ENCODE measurements at regions not wholly inside any gene's neighbourhood (a gene's known extent, or its start where the extent isn't known, plus 50 kb on each side); places are given as distances from the start of the nearest gene placed in this dataset.
"Not testable (repeated sequence)": the region's sequence is repeated elsewhere in the genome, so short reads cannot be mapped to it uniquely, and the experiment has no call there.

DNA sequence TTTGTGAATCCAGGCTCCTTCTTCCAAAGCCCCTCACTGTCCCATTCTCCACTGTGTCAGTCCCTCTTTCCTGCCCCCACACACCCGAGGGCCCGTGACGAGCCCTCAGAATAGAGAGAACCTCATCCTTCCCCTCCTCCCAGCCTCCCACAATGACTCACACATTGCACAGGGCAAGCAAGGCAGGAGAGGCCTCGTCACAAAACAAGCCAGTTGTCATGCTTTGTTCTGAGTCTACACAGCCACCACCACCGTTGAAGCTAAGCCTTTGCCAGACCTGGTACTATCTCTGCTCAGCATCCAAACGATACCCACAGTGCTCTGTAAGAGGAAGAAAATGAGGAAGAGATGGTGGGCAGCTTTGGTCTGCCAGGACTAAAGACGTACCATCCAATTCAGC, 142.2 kb upstream of the ZNF366 start:
- no peak for DNase-seq

DNA sequence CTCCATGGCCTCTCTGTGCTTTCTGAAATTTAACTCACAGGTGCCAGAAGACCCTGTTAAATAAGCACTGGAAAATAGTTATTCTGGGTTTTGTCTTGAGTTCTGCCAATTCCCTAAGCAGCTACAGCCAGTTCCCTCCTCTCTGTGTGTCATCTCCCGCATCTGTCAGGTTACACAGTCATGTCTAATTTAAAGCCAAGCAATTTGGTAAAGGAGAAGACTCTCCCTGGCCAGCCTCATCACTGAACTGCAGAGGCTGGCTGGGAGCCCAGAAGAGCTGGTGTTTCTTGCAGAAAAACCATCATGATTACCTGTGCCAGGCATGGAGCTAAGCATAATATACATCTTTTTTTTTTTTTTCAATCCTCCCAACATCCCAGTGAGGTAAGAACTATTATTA, 141.3 kb upstream of the ZNF366 start:
- no peak for DNase-seq

DNA sequence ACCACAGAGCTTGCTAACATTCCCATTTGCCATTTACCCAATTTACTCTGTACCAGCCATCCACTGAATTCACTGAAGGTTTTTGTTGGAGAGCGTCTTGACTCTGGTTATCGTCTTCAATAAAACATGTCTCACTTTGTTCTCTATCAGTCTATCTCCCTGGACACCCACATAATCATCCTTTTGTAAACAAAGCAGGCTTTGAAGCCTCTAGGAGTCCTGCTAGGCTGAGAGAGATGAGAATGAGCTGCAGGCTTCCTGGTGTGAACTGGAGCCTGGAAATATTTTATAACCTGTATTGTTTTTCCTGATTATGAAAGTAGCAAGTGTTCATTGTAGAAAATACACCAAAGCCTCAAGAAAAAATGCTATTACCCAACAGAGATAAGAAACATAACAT, 140.6 kb upstream of the ZNF366 start:
- DNase-seq = no peak

DNA sequence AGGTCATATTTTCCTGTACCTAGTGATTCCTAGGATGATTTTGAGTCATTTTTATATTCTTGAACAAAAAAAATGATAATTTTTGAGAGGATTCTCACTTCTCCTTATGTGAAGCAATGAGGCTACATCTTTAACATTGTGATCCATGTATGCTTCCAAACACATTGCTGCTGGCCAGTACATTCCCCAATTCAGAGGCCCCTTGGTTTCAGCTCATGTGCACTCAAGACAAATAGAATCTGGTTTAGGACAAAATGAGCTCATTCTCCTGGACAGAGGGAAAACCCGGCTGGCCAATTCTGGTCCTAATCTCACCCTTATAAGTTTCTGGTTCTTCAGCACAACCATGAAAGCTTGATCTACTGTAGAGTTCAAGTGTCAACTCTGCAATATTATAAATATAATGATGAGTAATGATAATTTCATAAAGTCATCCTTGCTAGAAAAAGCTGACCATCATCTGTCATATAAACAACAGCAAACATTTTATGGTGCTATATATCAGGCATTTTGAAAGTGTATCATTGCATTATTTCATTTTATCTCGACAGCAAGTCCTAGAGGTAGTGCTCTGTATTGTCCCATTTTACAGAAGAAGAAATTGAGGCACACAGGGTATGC, 139.1 kb upstream of the ZNF366 start:
- DNase-seq = no peak

DNA sequence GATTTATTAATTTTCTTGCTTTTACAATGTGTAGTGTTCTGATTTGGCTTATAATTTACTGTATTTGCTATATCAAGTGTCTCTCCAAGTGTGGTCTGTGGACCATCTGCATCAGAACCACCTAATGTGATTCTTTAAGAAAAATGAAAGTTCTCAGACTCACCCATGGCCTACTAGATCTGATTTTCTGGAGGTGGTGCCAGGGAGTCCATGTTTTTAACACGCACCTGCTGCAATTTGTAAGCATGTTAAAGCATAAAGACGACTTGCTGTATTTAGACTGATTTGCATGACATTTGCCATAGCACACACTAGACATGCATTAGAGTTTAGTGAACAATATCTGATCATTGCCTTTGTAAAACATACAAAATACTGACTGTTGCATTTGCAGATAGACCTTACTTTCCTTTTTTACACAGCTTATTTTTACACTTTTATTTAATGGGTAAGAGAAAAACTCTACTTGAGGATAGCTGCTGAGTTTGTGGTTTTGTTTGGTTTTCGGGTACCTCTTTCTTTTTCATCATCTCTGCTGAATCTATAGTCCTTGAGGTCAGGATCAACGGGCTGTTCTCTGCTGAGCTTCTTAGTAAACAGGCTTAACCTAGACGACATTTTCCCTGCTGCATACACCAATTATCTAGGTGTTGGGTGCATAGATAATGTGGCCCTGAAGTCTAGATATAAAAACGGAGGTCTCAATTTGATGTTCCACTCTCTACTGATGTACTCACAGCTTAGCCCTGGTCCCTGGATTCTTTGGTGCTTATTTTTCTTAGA, 138.0 kb upstream of the ZNF366 start:
- DNase-seq = no peak

- DNase-seq = no peak
These were observed 137.1 kb upstream of the ZNF366 start for GRCh38 chr5:72644296-72644695.

GRCh38 chr5:72641164-72641563, 134.0 kb upstream of the ZNF366 start:
- no peak for DNase-seq

- no peak for DNase-seq
These were observed 129.8 kb upstream of the ZNF366 start for GRCh38 chr5:72637058-72637457.

DNA sequence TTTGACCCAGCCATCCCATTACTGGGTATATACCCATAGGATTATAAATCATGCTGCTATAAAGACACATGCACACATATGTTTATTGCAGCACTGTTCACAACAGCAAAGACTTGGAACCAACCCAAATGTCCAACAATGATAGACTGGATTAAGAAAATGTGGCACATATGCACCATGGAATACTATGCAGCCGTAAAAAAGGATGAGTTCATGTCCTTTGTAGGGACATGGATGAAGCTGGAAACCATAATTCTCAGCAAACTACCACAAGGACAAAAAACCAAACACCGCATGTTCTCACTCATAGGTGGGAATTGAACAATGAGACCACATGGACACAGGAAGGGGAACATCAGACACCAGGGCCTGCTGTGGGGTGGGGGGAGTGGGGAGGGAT, 129.4 kb upstream of the ZNF366 start:
- not testable (repeated sequence) for DNase-seq

DNA sequence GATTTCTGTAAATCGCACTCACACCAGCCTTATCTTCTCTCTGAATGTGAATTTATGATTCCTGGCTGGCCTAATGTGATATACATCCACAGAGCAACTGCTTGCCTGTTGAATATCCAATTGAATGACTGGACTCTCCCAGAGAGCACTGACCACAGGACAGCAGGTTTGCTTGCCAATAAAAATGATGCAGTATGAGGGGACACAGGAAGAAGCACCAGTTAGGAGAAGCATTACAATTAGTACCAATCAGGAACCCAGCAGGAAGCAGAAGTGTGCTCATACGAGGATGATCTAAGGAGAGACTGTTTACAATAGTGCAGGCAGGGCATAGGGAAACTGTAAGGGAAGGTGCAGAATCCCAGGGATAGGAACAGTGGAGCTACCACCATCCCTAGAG, 127.2 kb upstream of the ZNF366 start:
- no peak for DNase-seq

DNA sequence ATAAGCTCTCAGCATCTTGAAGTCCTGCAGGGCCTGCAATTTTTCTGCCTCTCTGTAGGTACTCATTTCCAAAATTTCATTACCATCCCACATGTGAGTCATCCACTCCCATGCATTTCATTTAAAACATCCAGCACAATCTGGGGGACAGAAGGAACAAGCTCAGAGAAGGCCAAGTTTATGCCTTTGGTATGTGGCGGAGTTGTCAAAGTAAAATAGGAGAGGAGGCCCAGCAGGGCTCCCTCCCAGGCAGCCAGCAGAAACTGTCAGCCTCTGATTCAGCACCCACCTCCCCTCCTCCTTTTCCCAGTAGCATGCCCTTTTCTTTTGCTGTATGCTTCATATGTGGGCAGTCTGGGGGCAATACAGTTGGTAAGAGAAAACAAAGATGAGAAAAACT, 126.4 kb upstream of the ZNF366 start:
- no peak for DNase-seq

DNA sequence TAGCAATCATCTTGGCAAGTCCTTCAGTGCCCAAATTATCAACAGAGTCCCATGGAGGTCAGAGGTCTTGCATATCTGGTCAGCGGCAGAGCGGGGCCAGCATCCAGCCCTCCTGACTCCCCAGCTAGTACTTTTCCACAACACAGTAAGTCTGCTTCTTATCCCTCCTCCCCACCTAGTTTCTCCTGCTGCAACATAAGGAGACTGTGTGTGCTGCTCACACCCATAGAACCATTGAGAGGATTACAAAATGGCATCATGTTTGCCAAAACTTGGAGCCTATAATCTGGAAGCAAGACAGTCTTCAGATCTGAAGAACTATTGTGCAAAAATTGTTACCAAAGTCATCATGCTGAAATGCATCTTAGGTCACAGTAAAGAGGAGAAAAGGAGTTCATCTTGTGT, 125.8 kb upstream of the ZNF366 start:
- no peak for DNase-seq

- no peak for DNase-seq
These were observed 123.5 kb upstream of the ZNF366 start for GRCh38 chr5:72630721-72631120.

DNA sequence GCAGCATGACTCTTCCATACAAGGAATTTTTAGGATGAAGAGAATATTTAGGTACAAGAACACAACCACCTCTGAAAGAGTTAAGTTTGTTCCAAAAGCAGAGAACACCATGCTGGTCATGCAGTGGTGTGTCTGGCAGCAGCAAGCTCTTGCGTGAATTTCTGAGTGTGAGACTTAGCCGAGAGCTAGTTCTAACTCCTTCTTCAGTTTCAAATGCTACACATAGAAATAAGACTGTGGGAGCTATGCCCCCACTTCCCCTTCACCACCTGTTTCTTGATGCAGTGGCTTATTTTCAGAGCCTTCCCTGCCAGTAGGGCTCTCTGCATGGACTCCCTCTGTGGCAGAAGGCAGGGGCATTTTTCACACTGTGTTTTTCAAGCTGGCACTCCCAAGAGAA, 122.9 kb upstream of the ZNF366 start:
- no peak for DNase-seq

DNA sequence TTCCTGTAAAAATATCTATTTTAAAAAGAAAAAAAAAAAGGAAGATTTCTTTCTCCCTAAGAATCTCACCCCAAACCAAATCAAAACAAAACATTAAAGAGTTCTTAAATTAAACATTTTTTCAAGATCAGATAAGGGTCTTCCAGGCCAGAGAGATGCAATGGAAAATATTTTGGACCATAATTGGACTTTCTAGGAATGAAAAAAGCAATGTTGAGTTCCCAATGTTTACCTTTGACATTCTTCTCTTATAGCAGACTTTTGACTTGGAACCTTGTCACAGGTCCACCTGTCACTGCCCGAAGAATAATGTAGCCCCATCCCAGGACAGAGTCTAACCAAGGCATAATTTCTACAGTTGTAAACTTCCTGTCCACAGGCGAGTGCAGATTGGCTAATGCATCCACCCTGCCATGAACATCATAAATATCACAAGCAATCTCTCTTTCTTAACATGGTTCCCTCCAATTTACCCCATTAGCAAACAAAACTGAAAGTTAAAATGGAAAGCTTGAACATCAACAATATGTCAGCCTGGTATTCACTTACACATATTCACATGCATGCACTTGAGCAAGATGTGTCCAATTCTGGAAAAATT, 121.7 kb upstream of the ZNF366 start:
- no peak for DNase-seq

DNA sequence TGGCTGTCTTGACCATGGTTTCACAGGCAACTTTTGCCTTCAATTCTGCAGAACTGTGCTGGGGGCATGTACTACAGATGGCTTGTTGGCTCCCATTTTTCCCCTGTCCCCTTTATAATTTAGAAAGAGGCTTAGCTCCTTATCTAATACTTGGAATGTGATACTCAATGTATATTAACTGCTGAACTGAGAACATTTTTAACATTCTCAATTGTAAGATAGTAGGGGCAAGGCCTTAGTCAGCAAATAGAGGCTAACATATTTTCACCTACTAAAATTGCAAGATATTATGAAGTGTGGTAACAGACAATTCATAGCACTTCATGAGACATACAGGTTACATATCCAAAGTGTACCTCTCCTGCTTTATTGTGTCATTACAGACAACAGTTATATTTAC, 118.1 kb upstream of the ZNF366 start:
- DNase-seq = no peak

DNA sequence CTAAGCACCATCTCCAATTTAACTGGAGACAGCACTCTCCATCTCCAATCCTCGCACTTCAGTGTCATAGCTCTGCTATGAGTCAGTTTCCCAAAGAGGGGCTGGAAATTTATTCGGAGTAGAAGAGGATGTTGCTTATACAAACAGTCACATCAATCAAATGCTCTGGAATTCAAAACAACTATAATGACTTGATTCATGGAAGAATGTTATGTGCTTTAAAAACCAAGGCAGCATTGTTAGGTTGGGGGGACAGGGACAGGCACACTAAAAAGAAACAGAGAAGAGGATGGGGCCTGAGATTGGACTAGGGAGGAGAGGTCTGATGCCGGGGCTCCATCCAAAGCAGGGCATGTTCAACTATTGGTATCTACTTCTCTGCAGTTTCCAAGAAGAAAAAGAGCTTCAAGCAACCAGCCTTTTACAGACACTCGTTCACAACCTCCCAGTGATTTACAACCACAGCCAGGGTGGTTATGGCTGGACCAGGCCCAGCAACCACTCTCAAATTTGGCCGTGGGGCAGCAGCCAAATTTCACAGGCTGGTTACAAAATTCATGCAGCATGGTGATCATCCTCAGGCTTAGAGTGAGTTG, 117.5 kb upstream of the ZNF366 start:
- no peak for DNase-seq

DNA sequence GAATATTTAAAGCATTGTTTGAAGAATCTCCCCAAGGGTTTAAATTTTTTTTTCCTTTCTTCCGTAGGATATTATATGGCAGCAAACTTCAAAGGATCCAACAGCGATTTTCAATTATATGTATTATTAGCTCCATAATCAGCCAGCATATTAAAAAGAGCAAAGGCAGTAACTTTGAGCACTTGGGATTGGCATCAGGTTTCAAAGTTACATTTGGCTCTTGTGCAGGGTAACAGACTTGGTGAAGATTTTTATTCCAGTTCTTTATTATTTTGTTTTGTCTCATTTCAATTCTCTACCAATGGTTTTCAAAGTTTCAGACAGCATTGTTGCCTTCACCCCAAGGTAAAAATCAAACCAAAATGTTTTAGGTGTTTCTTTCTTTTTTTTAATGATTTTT, 116.7 kb upstream of the ZNF366 start:
- DNase-seq = no peak

DNA sequence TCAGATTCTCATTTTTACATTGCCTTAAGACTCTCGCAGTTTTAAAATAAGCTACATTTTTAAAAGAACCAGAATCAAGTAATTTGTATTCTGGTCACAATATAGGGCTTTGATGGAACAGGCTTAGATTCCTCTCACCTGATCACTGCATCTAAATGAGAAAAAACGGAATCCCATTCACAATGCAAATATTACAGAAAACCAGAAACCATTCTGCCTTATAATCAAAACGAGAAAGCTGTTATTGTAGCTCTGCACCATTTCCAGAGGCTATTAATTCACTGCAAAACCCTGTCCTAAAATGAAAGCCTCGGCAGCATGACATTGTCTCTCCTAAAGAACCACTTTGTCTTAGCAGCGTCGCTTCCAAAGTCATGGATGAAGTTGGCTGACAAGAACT, 116.1 kb upstream of the ZNF366 start:
- no peak for DNase-seq

GRCh38 chr5:72622170-72622760, 115.1 kb upstream of the ZNF366 start:
- DNase-seq = no peak

- no peak for DNase-seq
These were observed 114.4 kb upstream of the ZNF366 start for GRCh38 chr5:72621576-72621975.

GRCh38 chr5:72619677-72620076, 112.5 kb upstream of the ZNF366 start:
- no peak for DNase-seq

DNA sequence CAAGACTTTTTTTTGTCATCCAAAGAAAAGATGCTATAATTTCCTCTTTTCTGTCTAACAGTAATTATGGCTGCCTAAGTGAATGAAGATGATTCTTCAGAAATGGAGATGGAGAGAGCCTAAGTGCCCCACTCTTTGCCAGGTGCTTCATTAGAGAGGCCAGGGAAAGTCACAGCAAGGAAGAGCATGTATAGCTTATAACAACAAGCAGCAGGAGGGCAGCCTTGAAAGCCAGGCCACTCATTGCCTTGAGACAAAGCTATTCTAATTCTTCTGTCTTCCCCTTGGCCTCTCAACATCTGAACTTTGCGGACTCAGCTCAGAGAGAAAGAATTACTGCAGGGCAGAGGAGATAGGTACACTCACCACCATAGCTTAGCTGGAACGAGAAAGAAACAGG, 112.0 kb upstream of the ZNF366 start:
- DNase-seq = no peak

GRCh38 chr5:72618708-72619107, 111.5 kb upstream of the ZNF366 start:
- no peak for DNase-seq
